NCI-H187 treated with DMSO at 0.1 percent for 48 hours (cell line): ENCODE measurements at regions not wholly inside any gene's neighbourhood (a gene's known extent, or its start where the extent isn't known, plus 50 kb on each side); places are given as distances from the start of the nearest gene placed in this dataset.

Experiments used
- DNase-seq: peaks from one replicate; lab custom pipeline; 2025; lab: John Stamatoyannopoulos, UW

GRCh38 chr10:132467464-132468149 lies 70.0 kb upstream of the INPP5A start:
- DNase-seq, result no peak

GRCh38 chr10:132468216-132468615 lies 69.4 kb upstream of the INPP5A start:
- DNase-seq, result no peak

DNA sequence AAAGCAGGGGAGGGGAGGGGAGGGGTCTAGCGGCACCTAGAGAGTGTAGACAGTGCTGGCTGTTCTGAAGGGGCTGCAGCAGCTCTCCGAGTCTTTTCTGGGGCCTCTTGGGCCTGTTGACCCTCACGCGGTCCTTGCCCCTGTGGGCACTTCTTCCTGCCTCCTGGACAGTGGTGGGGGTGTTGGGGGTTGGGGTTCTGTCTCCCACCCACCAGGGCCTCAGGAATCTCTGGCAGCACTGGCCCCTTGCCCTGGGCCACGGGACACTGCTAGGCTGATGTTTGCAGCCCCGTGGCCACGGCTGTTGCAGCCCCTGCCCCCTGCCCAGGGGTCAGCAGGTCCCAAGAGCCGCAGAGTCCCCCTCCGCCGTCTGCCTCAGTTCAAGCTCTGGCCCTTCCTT lies 68.9 kb upstream of the INPP5A start:
- DNase-seq, result no peak

GRCh38 chr10:132469197-132469884 lies 68.2 kb upstream of the INPP5A start:
- no peak for DNase-seq

GRCh38 chr10:132470410-132471124 lies 67.0 kb upstream of the INPP5A start:
- DNase-seq, result peak; percentile 3

DNA sequence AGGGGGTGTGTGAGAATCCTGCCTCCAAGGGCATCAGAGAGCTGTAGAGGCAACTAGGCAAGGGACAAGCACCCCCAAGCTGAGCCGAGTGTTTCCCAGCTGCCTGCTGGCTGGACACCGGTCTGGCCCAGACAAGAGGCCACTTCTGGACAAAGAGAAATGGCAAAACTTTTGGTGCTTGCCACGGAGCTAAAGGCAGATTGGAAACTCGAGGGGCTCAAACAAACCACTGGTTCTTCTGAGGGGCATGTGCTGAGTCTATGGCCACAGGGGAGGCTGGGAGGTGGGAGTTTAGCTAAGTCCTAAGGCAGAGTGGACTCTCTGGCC lies 66.5 kb upstream of the INPP5A start:
- no peak for DNase-seq

DNA sequence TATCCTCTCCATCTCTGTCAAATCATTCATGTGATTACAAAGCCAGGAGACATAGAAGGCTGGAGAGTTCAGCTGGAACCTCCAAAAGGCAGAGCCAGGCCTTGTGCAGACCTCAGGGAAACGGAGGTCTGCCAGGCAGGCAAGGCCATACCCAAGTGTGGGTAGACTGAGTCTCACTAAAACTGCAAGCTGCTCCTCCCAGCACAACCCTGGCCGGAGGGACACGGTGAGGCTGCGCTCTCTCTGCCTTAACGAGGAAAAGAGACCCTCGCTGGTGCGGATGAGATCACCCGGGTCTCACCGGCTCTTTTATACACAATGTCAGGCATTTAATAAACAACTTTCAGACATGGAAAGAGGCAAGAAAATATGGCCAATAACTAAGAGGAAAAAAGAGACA lies 66.1 kb upstream of the INPP5A start:
- no peak for DNase-seq

DNA sequence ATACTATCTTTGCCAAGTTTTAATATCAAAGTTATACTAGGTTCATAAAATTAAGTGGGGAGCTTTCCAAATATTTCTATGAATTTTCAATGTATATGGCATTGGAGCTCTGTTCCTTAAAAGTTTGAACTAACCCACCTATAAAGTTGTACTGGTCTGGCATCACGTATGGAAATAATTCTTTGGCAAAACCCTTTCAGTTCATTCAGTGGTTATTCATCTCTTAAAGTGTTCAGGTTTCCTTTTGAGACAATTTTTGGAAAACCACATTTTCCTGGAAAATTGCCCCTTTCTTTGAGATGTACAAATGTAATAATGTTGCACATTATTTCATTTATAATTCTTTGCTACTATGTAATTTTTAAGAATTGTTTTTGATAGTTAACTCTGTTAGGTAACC lies 62.5 kb upstream of the INPP5A start:
- no peak for DNase-seq

- DNase-seq, result no peak
These were observed 61.2 kb upstream of the INPP5A start for GRCh38 chr10:132476146-132477065.

DNA sequence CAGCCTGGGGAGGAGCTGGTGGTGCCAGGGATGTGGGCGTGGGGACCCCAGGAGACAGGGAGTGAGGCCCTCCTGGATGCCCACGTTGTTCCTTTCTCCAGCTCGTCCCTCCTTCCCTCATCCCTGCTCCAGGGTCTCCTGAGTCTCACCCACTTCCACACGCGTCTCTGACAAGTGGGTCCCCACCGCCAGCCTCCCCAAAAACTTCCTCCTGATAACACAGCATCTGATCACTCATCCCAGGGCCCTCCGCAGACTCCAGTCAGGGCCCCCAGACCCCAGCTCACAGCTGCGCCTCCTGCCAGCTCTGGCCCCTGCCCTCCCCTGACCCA lies 60.6 kb upstream of the INPP5A start:
- DNase-seq, result no peak

DNA sequence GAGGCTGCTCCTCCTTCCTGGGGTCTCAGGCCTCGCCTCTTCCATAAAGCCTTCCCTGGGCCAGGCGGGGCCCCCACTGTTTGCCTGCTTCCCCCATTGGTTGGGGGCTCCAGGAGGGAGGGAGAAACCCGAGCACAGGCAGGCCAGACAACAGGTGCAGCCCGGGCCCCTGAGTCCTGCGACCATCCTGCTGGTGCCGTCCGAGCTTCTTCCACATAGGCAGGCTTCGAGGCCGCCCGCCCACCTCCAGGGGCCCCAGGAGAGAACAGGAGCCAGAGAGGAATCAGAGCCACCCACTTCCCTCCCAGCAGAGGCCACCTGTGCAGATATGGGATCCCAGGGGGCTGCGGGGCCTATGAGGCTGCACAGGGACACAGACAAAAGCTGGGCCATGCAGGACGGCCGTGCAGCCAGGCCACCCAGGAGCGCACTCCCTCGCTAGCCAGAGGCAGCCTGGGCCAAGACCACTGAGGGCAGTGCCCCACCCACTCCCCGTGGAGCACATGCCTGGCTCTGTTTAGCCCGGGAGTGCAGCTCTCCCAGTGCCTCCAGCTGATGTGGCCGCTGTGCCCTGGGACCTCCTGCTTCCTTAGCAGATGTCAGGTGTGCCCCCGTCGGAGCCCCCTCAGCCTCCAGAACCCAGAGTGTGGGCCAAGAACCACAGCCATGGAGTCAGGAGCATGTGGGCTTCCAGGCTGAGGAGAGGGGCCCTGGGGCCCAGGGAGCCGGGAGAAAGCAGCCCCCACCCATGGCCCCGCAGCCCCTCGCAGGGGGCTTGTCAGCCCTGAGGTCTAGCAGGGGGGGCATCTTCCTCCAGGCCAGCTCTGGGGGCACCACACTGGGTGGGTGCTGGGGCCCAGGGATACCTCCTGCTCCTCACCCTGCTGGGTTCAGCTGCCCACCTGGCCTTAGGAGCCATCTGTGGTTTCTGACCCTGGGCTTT lies 59.9 kb upstream of the INPP5A start:
- no peak for DNase-seq

DNA sequence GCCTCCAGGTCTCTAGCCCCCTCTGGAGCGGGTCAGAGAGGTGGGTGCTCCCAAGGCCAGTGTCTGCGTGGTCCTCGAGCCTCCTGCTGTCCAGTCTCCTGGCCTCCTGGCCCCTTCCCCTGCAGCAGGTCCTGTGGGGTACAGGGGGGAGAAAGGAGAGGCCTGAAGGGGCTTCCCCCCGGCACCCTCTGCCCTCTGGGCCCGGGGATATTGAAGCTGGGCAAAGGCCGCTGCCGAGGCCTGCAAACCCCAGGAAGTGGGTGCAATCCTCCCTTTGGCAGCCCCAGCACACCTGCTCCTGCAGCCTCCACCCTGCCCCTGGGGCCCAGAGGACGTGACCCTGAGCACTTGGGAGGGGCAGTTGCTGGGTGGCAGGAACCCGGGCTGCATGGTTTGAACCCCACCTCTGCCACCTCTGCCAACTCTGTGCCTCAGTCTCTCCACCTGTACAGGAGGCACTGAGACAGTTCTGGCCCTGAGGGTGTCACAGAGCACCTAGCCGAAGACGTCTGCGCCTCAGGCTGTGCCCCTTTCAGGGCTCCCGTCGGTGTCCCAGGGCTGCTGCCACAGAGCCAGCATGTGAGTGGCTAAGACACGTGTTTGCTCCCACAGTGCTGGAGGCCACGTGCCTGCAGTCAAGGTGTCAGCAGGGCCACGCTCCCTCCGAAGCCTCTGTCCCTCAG lies 59.1 kb upstream of the INPP5A start:
- no peak for DNase-seq

GRCh38 chr10:132479024-132479602 lies 58.5 kb upstream of the INPP5A start:
- DNase-seq, result no peak

GRCh38 chr10:132479603-132480221 lies 57.9 kb upstream of the INPP5A start:
- DNase-seq, result no peak

GRCh38 chr10:132480356-132480755 lies 57.2 kb upstream of the INPP5A start:
- no peak for DNase-seq

DNA sequence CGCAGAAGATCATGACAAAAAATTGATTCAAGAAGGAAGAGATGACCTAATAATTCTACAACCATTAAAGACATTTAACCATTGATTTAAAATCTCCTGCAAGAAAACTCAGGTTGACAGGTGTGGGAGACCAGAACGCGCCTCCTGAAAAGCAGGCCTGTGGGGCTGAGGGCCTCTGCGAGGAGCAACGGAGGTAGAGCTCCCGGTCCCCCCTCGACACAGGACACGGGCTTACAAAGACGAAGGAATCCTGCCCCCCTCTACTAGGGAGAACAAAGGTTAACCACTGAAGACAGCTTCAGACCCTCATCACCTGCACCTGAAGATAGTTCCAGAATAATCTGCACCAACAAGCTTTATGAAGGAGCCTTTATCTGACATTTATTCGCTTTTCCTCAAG lies 55.9 kb upstream of the INPP5A start:
- DNase-seq, result no peak

- DNase-seq, result no peak
These were observed 55.3 kb upstream of the INPP5A start for GRCh38 chr10:132482090-132482800.

- no peak for DNase-seq
These were observed 54.2 kb upstream of the INPP5A start for GRCh38 chr10:132483394-132483793.

- no peak for DNase-seq
These were observed 52.7 kb upstream of the INPP5A start for GRCh38 chr10:132484922-132485321.
